ENCODE measurements at regions not wholly inside any gene's neighbourhood (a gene's known extent, or its start where the extent isn't known, plus 50 kb on each side); places are given as distances from the start of the nearest gene placed in this dataset.

GRCh38 chr12:89200217-89200616 lies 152.1 kb downstream of the DUSP6 start:
- H3K27ac ChIP-seq (ENCODE audit: low read depth, low read length): no peak overlapping the region
- Mint-ChIP-seq H3K9me3 (no peaks in the 10 kb centered on the region), H3K4me3 (no peak overlapping the region), H3K4me1 (no peaks in the 10 kb centered on the region), H3K27ac (no peak overlapping the region), H3K27me3 (ENCODE audit: insufficient read depth) (no peaks in the 10 kb centered on the region), H3K36me3 (ENCODE audit: low read depth) (no peaks in the 10 kb centered on the region)
- H3K27me3 ChIP-seq (ENCODE audit: control insufficient read depth, insufficient read depth, low read length, poor library complexity, severe bottlenecking): no peaks in the 10 kb centered on the region
- no peak for DNase-seq
- H3K9me3 ChIP-seq (ENCODE audit: control insufficient read depth, low read length): no peaks in the 10 kb centered on the region
- H3K4me3 ChIP-seq (ENCODE audit: low read length): no peak overlapping the region
- H3K9ac ChIP-seq (ENCODE audit: extremely low read depth, low read length, poor library complexity, severe bottlenecking): no peak overlapping the region
- no peaks in the 10 kb centered on the region for H3K4me1 ChIP-seq (ENCODE audit: control insufficient read depth, insufficient read depth, low read length)
- H3K36me3 ChIP-seq (ENCODE audit: control insufficient read depth, insufficient read depth, low read length): no peaks in the 10 kb centered on the region
- no peak for TF ChIP-seq CTCF (conservative IDR thresholded peaks at IDR 0.05)

- DNase-seq: no peak
- Mint-ChIP-seq H3K4me1 (no peaks in the 10 kb centered on the region), H3K4me3 (no peak overlapping the region), H3K27me3 (ENCODE audit: insufficient read depth) (no peaks in the 10 kb centered on the region), H3K9me3 (peaks cover 2% of the 10 kb centered on the region), H3K36me3 (ENCODE audit: low read depth) (no peaks in the 10 kb centered on the region), H3K27ac (no peak overlapping the region)
- no peak overlapping the region for H3K9ac ChIP-seq (ENCODE audit: extremely low read depth, low read length, poor library complexity, severe bottlenecking)
- H3K36me3 ChIP-seq (ENCODE audit: control insufficient read depth, insufficient read depth, low read length): no peaks in the 10 kb centered on the region
- no peak for TF ChIP-seq CTCF (conservative IDR thresholded peaks at IDR 0.05)
- peaks cover 1% of the 10 kb centered on the region for H3K9me3 ChIP-seq (ENCODE audit: control insufficient read depth, low read length)
- 90 to 96% methylated on average over 2 of the region's 2 CpGs for WGBS, 2 experiments (ENCODE audit: insufficient coverage in 1 of 2, insufficient read length in 1 of 2)
- H3K27ac ChIP-seq (ENCODE audit: low read depth, low read length): no peak overlapping the region
- H3K4me3 ChIP-seq (ENCODE audit: low read length): no peak overlapping the region
- no peaks in the 10 kb centered on the region for H3K4me1 ChIP-seq (ENCODE audit: control insufficient read depth, insufficient read depth, low read length)
- no peaks in the 10 kb centered on the region for H3K27me3 ChIP-seq (ENCODE audit: control insufficient read depth, insufficient read depth, low read length, poor library complexity, severe bottlenecking)
Observed at GRCh38 chr12:89195470-89195869, 156.8 kb downstream of the DUSP6 start.

- H3K4me3 ChIP-seq (ENCODE audit: low read length): no peak overlapping the region
- Mint-ChIP-seq H3K9me3 (peaks cover 6% of the 10 kb centered on the region), H3K27ac (no peak overlapping the region), H3K4me1 (no peaks in the 10 kb centered on the region), H3K27me3 (ENCODE audit: insufficient read depth) (no peaks in the 10 kb centered on the region), H3K4me3 (no peak overlapping the region), H3K36me3 (ENCODE audit: low read depth) (no peaks in the 10 kb centered on the region)
- no peak overlapping the region for H3K27ac ChIP-seq (ENCODE audit: low read depth, low read length)
- no peaks in the 10 kb centered on the region for H3K27me3 ChIP-seq (ENCODE audit: control insufficient read depth, insufficient read depth, low read length, poor library complexity, severe bottlenecking)
- no peaks in the 10 kb centered on the region for H3K36me3 ChIP-seq (ENCODE audit: control insufficient read depth, insufficient read depth, low read length)
- no peak for DNase-seq
- 91 to 95% methylated on average over 2 to 4 of the region's 5 CpGs for WGBS, 2 experiments (ENCODE audit: insufficient coverage in 1 of 2, insufficient read length in 1 of 2)
- peaks cover 9% of the 10 kb centered on the region for H3K9me3 ChIP-seq (ENCODE audit: control insufficient read depth, low read length)
- no peak for TF ChIP-seq CTCF (conservative IDR thresholded peaks at IDR 0.05)
- H3K9ac ChIP-seq (ENCODE audit: extremely low read depth, low read length, poor library complexity, severe bottlenecking): no peak overlapping the region
- H3K4me1 ChIP-seq (ENCODE audit: control insufficient read depth, insufficient read depth, low read length): no peaks in the 10 kb centered on the region
Observed at GRCh38 chr12:89194683-89195082, 157.6 kb downstream of the DUSP6 start.
